Gastroesophageal sphincter (tissue), 3 donors: ENCODE measurements at regions not wholly inside any gene's neighbourhood (a gene's known extent, or its start where the extent isn't known, plus 50 kb on each side); places are given as distances from the start of the nearest gene placed in this dataset.

Experiments
- CTCF ChIP-seq, 4 experiments: fragments of 200-600 bp in 2 of 4; fragments of 450-650 bp in 2 of 4; sonication (generic) in 1 of 4; IDR thresholded peaks; one replicate each; pipeline ENCODE4 v1.5.1; 2017 to 2019; ENCODE audit warnings: antibody characterized with exemption in 4 of 4, mild to moderate bottlenecking in 2 of 4, moderate library complexity in 2 of 4
- POLR2AphosphoS5 ChIP-seq: sonication (generic); formaldehyde crosslinking; IDR thresholded peaks from one replicate; pipeline ENCODE4 v1.6.1; 2017; ENCODE audit warnings: antibody characterized with exemption

GRCh38 chr2:12548906-12549305, 167.8 kb upstream of the TRIB2 start:
- TF ChIP-seq CTCF (IDR thresholded peaks at IDR 0.05) (no peak), POLR2AphosphoS5 (no peak)
